ENCODE measurements at regions not wholly inside any gene's neighbourhood (a gene's known extent, or its start where the extent isn't known, plus 50 kb on each side); places are given as distances from the start of the nearest gene placed in this dataset.

DNA sequence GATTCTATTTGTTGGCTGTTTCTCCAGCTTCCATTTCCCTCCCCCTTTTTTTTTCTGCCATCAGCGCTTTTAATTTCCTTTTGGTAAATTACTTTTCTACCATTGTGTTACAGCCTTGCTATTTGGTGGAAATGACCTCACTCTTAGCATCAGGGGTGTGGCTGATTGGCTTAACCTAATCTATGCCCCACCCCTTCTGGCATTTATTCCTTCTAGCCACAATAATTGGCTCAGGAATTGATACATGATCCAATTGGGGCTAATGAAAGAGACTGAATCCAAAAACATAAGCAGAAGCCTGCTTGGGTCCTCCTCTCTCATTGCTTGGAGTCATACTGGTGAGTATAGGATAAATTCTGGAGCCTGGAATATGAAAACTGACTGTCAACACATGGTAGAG, 402.4 kb upstream of the LRRC4C start:
- DNase-seq (ENCODE audit: low spot score): no peak

DNA sequence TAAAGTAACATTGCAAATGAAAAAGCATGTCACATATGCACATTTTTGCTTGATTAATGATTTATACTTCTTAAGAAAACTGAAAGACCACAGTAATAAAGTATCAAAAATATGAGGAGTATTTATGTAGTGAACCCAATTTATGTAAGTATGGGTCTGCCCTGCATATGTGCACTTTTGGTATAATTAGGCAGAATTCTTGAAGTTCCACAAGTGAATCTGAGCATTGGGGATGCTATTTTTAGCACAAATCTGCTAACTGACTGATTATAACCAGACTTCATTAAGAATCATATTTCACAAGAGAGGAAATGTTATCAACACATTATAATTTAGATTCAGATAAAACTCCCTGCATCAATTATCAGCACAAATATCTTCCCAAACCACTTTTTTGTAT, 407.1 kb upstream of the LRRC4C start:
- no peak for DNase-seq (ENCODE audit: low spot score)

DNA sequence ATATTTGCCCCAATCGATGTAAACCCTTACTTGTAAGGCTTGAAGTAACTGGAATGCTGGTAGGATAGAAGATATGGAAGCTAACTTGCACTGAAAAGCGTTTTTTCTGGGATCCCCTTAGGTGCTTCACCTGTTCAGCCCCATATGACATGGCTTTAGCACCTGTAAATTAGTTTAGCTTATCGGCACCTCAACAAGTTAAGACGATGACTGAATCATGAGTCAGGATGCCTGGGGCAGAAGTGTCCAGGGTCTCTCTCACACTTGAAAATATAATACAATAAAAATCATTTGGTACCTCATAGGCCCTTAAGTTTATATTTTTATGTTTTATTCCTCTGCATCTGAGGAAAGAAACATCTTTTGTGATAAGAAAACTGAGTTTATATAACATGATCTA, 409.2 kb upstream of the LRRC4C start:
- no peak for DNase-seq (ENCODE audit: low spot score)

DNA sequence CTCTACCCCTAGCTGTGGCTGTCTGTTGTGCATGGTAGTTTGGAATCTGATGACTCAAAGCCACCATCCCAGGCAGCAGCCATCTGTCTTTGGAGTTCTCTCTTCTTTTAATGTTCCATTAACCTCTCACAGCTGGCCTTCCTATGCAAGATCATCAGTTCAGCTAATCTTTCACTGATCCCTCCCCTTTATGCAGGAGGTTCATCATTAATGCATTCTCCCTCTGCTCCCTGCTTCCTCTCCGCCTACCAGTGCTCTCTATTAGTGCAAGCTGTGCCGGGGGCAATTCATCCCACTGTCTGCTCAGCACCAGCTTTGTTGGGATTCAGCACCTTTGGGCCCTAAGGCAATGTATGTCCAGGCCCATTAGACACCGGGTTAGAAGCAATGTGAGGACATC, 413.0 kb upstream of the LRRC4C start:
- no peak for DNase-seq (ENCODE audit: low spot score)

DNA sequence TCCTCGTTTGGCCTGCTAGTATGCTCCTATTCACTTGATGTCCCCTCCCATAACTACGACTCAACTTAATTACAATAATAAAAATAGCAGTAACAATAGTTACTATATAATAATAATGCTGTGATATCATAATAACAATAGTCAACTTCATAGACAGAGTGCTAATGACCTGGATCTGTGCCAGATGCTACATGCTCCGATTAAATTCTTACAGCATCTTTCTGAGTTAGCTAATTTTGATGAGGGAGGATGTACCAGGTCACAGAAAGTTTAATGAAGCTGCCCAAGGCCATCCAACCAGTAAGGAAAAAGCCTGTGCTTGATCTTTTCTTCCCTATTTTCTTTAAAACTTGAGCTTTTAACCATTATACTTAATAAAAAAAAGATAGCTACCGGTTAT, 413.4 kb upstream of the LRRC4C start:
- DNase-seq (ENCODE audit: low spot score): no peak

DNA sequence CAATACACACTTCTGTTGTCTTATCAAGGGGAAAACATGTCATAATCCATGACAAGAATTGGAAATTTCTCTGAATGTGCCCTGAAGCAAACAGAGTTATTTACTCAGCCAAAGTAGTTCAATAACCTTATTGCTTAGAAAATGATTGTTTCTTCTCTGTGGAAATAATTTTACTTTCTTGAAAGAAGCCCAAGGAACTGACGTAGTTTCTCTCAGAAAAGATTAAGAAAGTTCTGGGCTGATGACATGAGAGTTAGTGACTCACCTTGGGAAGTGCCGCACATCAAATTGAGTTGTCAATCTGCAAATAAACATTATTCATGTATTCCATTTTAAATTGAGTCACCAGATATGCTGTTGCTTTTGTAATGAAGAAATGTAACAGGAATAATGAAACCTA, 418.6 kb upstream of the LRRC4C start:
- DNase-seq (ENCODE audit: low spot score): no peak

DNA sequence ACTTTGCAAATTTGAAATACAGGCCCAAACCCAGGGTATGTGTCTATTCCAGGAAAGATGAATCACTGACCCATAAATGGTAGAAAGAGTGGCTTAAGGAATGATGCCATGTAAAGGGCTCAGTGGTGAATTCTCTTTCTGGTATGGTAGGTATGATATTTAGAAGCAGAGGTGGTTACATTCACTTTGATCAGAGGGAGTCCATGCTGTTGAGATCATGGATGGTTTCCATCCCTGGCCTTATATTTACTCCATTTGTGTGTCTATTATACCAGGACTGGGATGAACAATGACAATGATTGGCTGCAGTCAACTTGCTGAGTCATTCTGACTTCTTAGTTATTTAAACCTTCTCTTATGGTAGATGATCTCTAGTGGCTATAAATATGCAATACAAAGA, 419.8 kb upstream of the LRRC4C start:
- DNase-seq (ENCODE audit: low spot score): no peak

DNA sequence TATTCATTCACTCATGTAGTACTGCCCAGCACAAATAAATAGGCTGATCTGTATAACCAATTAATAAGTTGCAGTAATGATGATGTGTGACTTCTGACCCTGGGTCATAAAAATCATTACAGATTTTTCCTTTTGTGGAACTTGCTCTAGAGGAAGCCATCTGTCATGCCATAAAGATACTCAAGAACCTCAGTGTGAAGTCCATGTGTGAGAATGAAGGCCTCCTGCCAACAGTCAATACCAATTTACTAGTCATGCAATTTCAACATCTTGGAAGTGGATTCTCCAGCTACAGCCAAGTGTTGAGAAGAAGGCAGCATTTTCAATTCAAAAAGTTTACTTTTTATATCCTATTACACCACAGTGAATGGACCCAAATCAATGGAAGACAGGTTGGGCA, 435.6 kb upstream of the LRRC4C start:
- DNase-seq (ENCODE audit: low spot score): no peak

DNA sequence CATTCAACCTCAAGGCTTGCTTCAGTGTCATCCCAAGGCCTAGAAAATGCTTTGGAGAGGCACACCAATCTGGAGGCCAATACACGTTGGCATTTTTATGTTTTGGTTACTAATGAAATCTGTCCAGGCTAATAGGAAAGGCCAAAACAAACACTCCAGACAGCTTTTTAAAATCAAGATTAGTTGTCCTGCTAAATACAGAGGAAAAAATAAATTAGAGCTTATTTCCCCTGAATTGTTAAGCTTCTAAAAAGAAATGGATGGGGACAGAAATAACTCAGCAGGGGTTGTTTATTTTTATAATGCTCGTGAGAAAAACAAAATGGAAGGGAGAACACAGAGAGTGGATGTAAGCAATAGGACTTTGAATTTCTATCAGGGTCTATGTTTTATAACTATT, 438.5 kb upstream of the LRRC4C start:
- no peak for DNase-seq (ENCODE audit: low spot score)

DNA sequence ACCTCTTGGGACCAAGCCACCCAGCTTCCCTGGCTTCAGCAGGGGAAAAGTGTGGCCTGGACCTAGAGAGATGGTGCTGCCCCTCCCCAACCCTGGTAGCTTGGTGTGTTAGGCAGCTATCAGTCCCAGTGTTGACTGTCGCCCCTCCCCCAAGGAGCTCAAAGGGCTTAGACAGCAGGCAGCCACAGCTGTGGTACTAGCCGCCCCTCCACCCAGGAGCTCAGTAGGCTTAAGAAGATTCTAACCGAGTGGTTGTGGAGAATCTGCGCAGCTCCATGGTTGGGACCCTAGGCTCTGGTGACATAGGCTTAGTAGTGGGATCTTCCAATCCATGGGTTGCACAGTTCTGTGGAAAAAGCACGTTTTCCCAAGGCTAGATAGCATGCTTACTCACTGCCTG, 458.4 kb upstream of the LRRC4C start:
- no peak for DNase-seq (ENCODE audit: low spot score)

DNA sequence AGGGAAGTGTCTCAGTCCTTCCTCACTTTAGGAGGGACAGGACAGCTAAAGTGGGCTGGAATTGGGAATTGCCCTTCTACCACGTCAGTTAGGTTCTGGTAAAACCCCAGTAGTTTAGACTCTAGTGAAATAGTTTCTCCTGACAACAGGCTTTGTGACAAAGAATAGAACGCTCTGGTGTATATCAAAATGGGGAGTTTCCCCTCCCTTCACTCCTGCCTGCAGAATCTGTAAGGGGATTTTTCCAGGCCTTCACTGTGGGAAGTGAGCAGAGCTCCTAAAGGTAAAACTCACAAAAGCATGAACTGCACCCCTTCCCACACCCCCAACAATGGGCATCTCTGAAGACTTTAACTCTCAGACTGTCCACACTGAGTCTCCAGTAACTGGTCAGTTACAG, 460.9 kb upstream of the LRRC4C start:
- DNase-seq (ENCODE audit: low spot score): no peak

DNA sequence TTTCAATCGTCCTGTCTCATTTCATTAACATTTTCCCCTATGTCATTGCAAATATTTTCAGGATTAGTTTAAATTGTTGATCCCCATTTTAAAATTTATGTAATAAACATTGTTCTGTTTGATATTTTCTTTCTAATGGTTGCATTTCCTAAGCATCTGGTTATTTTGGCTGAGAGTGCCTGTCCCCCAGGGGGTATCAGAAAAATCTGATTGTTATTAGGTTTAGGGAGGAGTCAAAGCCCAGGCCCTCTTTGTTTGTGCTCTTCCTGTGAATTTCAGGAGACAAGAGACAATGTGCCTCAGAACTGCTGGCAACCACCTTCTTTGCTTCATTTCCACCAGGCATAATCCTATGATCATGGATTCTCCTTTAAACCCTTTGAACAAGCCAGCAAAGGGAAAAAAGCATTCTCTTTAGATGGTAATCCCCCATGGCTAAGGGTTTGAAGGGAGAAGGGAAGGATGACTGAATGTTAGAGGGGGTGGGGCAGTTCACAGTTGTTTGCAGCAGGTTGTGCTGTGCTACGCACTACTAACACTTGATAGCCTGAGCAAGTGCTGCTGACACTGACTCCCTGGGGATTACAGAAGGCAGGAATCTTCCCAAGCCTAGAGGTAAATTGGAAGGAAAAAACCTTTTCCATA, 462.4 kb upstream of the LRRC4C start:
- no peak for DNase-seq (ENCODE audit: low spot score)

DNA sequence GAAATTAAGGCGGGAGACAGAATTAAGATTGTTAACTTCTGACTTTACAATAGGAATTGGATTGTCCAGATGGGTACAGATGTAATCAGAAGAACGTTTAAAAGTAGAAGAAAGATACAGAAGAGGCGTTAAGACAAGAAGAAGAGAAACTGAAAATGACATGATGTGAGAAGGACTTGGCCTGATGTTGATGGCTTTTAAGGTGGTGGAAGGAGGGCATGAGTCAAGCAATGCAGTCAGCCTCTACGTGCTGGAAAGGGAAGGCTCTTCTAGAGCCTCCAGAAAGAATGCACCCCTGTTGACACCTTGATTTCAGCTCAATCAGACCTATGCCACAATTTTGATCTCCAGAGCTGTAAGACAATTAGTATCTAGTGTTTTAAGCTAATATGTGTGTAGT, 466.9 kb upstream of the LRRC4C start:
- no peak for DNase-seq (ENCODE audit: low spot score)

DNA sequence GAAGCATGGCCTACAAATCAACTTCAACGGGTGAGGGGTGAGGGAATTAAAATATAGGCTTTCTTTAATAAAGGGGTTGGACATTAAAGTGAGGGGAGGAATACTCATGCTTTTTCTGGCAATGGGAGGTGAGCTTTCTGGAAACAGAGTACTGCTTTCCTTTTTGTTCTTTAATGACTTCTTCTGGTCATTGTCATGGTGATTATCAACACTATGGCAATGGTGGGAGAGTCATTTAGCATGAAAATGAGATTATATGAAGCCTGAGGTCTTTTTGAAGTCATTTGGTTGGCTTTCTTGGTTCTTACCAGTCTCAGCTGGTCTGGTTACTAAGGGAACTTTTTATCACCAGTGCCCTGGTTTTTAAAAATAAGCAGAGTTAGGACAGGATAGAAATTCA, 475.8 kb upstream of the LRRC4C start:
- DNase-seq (ENCODE audit: low spot score): no peak

DNA sequence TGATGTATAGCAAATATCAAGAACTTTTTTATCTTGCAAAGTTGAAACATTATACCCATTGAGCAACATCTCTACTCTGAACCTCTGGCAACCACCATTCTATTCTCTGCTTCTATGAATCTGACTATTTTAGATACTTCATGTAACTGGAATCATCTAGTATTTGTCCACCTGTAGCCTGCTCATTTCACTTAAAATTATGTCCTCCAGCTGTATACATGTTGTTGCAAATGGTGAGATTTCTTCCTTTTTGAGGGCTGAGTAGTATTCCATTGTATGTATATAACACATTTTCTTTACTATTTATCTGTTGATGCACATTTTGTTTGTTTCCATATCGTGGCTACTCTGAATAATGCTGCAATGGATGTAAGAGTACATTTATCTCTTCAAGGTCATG, 476.3 kb upstream of the LRRC4C start:
- no peak for DNase-seq (ENCODE audit: low spot score)

DNA sequence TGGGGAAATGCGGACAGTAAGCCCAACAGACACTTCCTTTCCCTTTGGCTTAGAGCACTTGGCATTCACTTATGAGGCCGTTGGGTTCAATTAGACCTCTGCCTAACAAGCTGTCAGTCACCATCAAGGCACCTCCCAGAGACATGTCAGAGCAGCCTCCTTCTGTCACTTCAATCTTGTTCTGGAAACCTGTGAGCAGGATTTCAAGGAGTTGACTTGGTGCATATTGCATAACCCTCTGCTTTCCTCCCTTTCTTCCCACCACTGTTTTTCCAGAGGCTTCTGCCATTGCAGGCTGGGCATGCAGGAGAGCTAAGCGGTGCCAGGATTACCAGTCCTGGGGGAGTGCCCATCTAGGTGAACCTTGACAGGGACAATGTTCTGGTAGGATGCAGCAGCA, 484.2 kb upstream of the LRRC4C start:
- DNase-seq (ENCODE audit: low spot score): no peak

DNA sequence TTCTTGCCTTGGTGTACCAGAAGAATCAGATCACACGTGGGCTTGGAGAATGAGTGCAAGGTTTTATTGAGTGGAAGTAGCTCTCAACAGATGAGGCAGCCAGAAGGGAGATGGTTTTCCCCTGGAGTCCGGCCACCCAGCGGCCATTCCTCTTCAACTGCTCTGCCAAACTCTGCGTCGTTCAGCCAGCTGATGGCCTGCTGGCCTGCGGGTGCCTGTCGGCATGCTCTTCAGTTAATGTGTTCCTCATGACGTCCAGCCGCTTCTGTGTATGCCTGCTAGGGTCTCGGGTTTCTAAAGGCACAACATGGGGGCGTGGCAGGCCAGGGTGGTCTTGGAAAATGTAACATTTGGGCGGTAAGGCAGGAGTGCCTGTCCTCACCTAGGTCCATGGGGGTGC, 487.9 kb upstream of the LRRC4C start:
- no peak for DNase-seq (ENCODE audit: low spot score)

DNA sequence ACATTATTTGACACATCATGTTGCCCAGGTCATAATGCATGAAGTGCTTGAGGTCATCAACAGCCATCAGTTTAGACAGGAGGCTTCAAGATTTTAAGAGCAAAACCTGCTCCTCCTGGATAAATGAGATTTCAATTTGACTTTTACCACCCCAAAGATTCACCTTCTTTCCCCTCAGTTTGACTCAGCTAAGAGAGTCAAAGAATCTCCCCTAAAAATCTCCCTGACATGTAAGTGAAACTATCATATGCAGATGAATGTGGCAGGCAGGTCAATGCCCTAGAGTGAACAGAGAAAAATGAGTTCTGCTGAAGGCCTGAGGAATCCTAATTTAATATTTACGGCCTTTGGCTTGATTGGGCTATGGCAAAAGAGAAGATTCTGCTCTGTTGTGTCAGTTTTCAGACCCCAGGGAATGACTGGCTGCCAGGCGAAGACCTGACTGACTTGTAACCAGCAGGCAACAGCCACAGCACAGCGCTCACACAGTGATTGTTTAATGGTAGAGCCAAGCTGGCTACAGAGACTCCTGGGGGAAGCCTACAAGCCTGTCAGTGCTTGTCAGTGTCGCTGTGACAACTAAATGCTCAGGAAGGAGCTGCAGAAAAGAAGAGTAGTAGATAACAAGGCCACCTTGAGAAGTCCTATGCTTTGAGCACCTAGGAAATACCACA, 491.2 kb upstream of the LRRC4C start:
- DNase-seq (ENCODE audit: low spot score): no peak

DNA sequence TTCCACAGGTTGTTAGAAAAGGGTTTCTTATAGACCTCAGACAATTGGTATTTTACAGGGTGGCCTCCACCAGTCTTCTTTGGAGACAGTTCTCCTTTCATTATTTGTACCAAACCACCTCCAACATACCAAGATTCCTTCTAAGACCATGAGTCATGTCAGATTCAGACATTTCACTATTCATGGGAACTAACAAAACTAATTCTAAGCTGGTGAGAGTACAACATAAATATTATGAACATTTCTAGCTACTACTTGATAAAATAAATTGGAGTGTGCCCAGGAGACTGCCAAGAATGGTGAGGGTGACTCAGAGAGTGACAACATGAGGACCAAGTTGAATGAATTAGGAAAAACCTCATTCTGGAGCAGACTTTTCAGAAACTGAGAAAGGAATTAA, 494.6 kb upstream of the LRRC4C start:
- no peak for DNase-seq (ENCODE audit: low spot score)

DNA sequence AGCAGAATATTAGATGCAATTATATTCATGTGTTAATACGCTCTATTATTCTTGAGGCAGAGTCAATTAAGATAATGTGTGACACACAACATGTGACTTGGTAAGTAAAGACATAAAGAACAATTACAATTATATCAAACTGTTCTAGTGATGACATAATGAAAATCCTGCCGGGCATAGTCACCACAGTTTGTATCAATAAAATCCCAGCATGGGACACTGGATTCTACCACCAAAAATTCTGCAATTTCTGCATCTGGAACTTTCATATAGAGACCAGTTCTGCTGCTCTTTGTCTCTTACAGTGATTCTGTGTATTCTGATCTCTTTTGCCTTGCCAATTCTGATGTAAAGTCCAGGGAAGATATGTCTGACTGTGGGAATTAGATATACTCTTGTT, 495.6 kb upstream of the LRRC4C start:
- no peak for DNase-seq (ENCODE audit: low spot score)

DNA sequence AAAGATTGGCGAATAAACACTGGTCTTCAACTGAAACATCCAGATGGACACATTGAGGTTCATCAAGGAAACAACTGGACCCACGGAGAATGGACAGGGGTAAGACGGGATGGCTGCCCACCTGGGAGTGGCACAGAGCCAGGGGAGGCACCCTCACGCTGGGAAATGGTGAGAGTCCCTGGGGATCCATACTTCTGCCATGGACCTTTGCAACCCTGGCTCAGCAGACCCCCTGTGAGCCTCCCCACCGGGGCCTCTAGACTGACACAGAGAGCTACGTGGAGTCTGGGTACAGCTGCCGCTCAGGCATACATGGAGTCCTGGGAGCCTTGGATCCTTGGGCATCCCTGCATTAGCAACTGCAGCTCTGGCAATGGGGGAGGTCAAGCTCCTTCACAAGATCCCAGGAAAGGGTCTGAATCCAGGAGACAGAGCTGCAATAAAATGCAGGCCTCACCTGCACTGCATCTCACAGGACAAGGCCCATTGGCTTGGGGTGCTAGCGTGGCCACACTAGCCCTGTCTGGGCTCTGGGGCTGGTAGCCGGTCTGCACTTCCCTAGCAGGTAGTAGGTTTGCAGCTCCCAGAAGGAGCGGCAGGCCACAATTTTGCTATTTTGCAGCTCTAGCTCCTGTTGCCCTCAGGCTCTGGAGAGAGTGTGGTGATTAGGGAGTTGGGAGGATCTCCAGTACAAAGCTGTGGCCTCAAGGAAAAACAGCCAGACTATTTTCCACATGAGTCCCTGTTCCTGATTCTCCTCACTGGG, 496.4 kb upstream of the LRRC4C start:
- DNase-seq (ENCODE audit: low spot score): no peak

DNA sequence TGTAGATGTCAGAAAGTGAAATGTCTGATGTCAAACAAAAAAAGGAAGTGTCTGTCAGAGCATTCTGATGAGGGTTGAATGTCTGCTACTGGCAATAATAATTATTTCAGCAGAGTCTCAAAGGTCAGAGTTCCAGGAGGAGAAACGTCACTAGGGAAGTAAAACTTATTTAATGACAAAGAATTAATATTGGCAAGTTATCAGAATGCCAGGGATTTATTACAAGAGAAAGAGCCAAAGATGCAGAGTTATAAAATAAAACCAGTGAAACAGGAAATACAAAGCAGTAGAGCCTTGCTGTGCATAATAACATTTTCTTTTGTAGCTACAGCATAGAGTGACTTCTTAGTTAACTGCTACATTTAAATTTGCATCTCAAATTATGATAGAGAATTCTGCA, 504.0 kb upstream of the LRRC4C start:
- DNase-seq (ENCODE audit: low spot score): no peak

DNA sequence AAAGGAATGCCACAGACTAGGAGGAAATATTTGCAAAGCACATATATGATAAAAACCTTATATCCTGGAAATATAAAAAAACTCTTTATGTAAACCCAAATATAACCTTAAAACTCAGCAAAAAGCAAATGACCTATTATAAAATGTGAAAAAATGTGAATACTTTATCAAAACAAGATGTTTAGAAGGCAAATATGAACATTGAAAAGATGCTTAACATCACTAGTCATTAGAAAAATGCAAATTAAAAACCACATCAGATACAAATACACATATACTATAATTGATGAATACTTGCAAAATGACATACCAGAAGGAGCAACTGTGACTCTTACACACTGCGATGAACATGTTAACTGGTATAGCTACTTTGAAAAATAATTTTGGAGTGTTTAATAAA, 511.2 kb upstream of the LRRC4C start:
- no peak for DNase-seq (ENCODE audit: low spot score)

DNA sequence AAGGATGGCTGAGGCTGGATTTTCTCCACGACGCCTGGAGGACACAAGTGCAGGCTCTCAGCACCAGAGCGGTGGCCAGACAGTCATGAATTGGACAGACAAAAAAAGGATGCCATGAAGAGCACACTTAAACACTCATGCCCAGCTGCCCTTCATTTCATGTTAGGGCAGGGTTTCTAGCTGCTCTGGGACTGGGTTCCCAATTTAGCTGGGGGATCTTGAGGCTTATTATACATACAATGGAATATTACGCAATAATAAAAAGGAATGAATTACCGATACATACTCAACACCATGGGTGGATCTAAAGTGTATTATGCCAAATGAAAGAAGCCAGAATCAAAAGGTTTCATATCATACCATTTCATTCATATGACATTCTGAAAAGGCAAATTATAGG, 512.1 kb upstream of the LRRC4C start:
- no peak for DNase-seq (ENCODE audit: low spot score)
